GM23338 (cell line): ENCODE measurements at regions not wholly inside any gene's neighbourhood (a gene's known extent, or its start where the extent isn't known, plus 50 kb on each side); places are given as distances from the start of the nearest gene placed in this dataset.

ENCODE experiments used
- ATAC-seq: fragments of 200-7000 bp; cut with Tn5 transposase; 3 replicates; pipeline ENCODE4 v1.9.1; 2020
- DNase-seq: peaks from one replicate; pipeline ENCODE4 v3.0.0-alpha.2; 2015; ENCODE audit warnings: low spot score
- H2AFZ ChIP-seq: fragments of 200-600 bp; sonication (generic); 2 replicates; pipeline ENCODE4 v1.8.0; 2016; ENCODE audit warnings: antibody characterized with exemption, mild to moderate bottlenecking, moderate library complexity
- H3F3A ChIP-seq: fragments of 200-600 bp; sonication (generic); replicated peaks from 2 replicates; pipeline ENCODE4 v1.8.0; 2017; ENCODE audit warnings: antibody characterized with exemption, mixed run types, low read depth
- H3K27ac ChIP-seq: fragments of 200-600 bp; sonication (generic); 2 replicates; pipeline ENCODE4 v1.6.1; 2016; ENCODE audit warnings: low read depth
- H3K27me3 ChIP-seq: fragments of 200-600 bp; sonication (generic); 2 replicates; pipeline ENCODE4 v1.8.0; 2016; ENCODE audit warnings: mild to moderate bottlenecking, mixed run types, moderate library complexity; ENCODE audit not compliant: insufficient read depth
- H3K36me3 ChIP-seq: fragments of 200-600 bp; sonication (generic); 2 replicates; pipeline ENCODE4 v1.8.0; 2016; ENCODE audit warnings: mild to moderate bottlenecking; ENCODE audit not compliant: insufficient read depth
- H3K4me1 ChIP-seq: fragments of 200-600 bp; sonication (generic); 2 replicates; pipeline ENCODE4 v1.8.0; 2016; ENCODE audit warnings: mild to moderate bottlenecking, moderate library complexity; ENCODE audit not compliant: insufficient read depth
- H3K4me2 ChIP-seq: fragments of 200-600 bp; sonication (generic); 2 replicates; pipeline ENCODE4 v1.7.1; 2017; ENCODE audit warnings: mixed run types
- H3K4me3 ChIP-seq: fragments of 200-600 bp; sonication (generic); 2 replicates; pipeline ENCODE4 v1.6.1; 2016; ENCODE audit warnings: mixed run types
- H3K79me2 ChIP-seq: fragments of 200-600 bp; sonication (generic); replicated peaks from 2 replicates; pipeline ENCODE4 v1.8.0; 2017; ENCODE audit warnings: mild to moderate bottlenecking; ENCODE audit not compliant: insufficient read depth
- H3K9me2 ChIP-seq: fragments of 200-600 bp; sonication (generic); 2 replicates; pipeline ENCODE4 v1.8.0; 2017; ENCODE audit not compliant: insufficient read depth
- H4K20me1 ChIP-seq: fragments of 200-600 bp; sonication (generic); replicated peaks from 2 replicates; pipeline ENCODE4 v1.8.0; 2017; ENCODE audit warnings: mild to moderate bottlenecking; ENCODE audit not compliant: insufficient read depth
- H3K27ac Mint-ChIP-seq: 2 replicates; pipeline ENCODE4 v1.8.0; 2020; ENCODE audit warnings: inconsistent platforms, mild to moderate bottlenecking, moderate library complexity, mixed read lengths
- H3K27me3 Mint-ChIP-seq: 3 replicates; pipeline ENCODE4 v1.8.0; 2022; ENCODE audit warnings: low read depth, mild to moderate bottlenecking, moderate library complexity, mixed read lengths, inconsistent platforms; ENCODE audit not compliant: insufficient read depth, poor library complexity
- H3K36me3 Mint-ChIP-seq: 3 replicates; pipeline ENCODE4 v1.8.0; 2021; ENCODE audit warnings: low read depth, mild to moderate bottlenecking, inconsistent platforms, moderate library complexity, mixed read lengths
- H3K4me1 Mint-ChIP-seq: 3 replicates; pipeline ENCODE4 v1.8.0; 2020; ENCODE audit warnings: mild to moderate bottlenecking, inconsistent platforms, mixed read lengths
- H3K4me3 Mint-ChIP-seq: 3 replicates; pipeline ENCODE4 v1.8.0; 2021; ENCODE audit warnings: moderate library complexity, mild to moderate bottlenecking, inconsistent platforms, mixed read lengths
- H3K9me3 Mint-ChIP-seq: 3 replicates; pipeline ENCODE4 v1.8.0; 2020; ENCODE audit warnings: moderate library complexity, mild to moderate bottlenecking, inconsistent platforms, mixed read lengths
- CREB1 ChIP-seq: fragments of 250-450 bp; sonication (Bioruptor Pico); IDR thresholded peaks from 2 replicates; pipeline ENCODE4 v1.5.0; 2020; ENCODE audit warnings: low read depth, mild to moderate bottlenecking, moderate library complexity
- EZH2 ChIP-seq: fragments of 200-600 bp; sonication (generic); IDR thresholded peaks from one replicate; pipeline ENCODE4 v1.8.0; 2017; ENCODE audit warnings: antibody characterized with exemption, mild to moderate bottlenecking, low read depth; ENCODE audit not compliant: unreplicated experiment
- EZH2phosphoT487 ChIP-seq: fragments of 200-600 bp; sonication (generic); IDR thresholded peaks from one replicate; pipeline ENCODE4 v1.8.1; 2018; ENCODE audit warnings: antibody characterized with exemption; ENCODE audit not compliant: unreplicated experiment
- NANOG ChIP-seq: IDR thresholded peaks from 2 replicates; pipeline ENCODE4 v1.6.1; 2016; ENCODE audit warnings: antibody characterized with exemption, borderline replicate concordance
- POLR2AphosphoS5 ChIP-seq: IDR thresholded peaks from 2 replicates; pipeline ENCODE4 v1.6.1; 2016; ENCODE audit warnings: antibody characterized with exemption, low read depth
- ZNF331 ChIP-seq: fragments of 250-450 bp; sonication (Bioruptor Pico); IDR thresholded peaks from 2 replicates; pipeline ENCODE4 v1.5.0; 2020; ENCODE audit warnings: low read depth, mild to moderate bottlenecking, moderate library complexity
- TF ChIP-seq, protein P1 (sequence below), 2 experiments: fragments of 200-600 bp in 1 of 2; sonication (generic) in 1 of 2; conservative IDR thresholded peaks; 2 replicates each; pipeline versions ENCODE4 v1.5.1 to v1.6.1; 2016 to 2017; ENCODE audit warnings: antibody characterized with exemption in 2 of 2, low read depth in 2 of 2, mild to moderate bottlenecking in 2 of 2, moderate library complexity in 1 of 2
- TF ChIP-seq, protein P2 (sequence below): IDR thresholded peaks from one replicate; pipeline ENCODE4 v1.6.1; 2018; ENCODE audit warnings: antibody characterized with exemption; ENCODE audit not compliant: unreplicated experiment
- TF ChIP-seq, protein P3 (sequence below): IDR thresholded peaks from 2 replicates; pipeline ENCODE4 v1.6.1; 2016; ENCODE audit warnings: antibody characterized with exemption
- TF ChIP-seq, protein P4 (sequence below): fragments of 250-450 bp; sonication (Bioruptor Pico); IDR thresholded peaks from 2 replicates; pipeline ENCODE4 v1.5.0; 2020; ENCODE audit warnings: mild to moderate bottlenecking, moderate library complexity

DNA sequence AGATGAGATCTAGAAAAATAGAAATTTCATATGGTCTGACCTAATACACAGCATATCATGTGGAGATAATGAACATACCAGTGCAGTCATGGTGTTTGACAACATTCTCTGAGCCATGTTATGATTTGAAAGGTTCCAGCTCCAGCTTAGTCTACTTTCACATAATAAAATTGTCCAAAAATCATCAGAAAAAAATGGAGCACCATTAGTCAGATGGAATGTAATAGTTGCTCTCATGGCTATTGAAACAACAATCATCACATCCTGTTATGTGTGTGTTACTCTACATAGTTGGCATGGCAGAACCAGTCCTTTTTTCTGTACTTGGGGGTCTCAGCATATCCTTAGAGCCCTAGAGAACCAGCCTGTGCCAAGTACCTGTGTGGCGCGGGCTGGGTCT is 678.9 kb upstream of the FANCL start:
- H3F3A ChIP-seq, result no peaks in the 10 kb centered on the region
- ATAC-seq (no peak), DNase-seq (no peak)
- Mint-ChIP-seq H3K36me3 (no peaks in the 10 kb centered on the region), H3K9me3 (no peaks in the 10 kb centered on the region), H3K27me3 (no peaks in the 10 kb centered on the region), H3K4me3 (no peak overlapping the region), H3K4me1 (peaks cover 12% of the 10 kb centered on the region), H3K27ac (no peak overlapping the region)
- H3K79me2 ChIP-seq, result no peaks in the 10 kb centered on the region
- no peaks in the 10 kb centered on the region for H3K27me3 ChIP-seq
- no peak for TF ChIP-seq EZH2phosphoT487
- TF ChIP-seq, protein P1, sequence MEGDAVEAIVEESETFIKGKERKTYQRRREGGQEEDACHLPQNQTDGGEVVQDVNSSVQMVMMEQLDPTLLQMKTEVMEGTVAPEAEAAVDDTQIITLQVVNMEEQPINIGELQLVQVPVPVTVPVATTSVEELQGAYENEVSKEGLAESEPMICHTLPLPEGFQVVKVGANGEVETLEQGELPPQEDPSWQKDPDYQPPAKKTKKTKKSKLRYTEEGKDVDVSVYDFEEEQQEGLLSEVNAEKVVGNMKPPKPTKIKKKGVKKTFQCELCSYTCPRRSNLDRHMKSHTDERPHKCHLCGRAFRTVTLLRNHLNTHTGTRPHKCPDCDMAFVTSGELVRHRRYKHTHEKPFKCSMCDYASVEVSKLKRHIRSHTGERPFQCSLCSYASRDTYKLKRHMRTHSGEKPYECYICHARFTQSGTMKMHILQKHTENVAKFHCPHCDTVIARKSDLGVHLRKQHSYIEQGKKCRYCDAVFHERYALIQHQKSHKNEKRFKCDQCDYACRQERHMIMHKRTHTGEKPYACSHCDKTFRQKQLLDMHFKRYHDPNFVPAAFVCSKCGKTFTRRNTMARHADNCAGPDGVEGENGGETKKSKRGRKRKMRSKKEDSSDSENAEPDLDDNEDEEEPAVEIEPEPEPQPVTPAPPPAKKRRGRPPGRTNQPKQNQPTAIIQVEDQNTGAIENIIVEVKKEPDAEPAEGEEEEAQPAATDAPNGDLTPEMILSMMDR (conservative IDR thresholded peaks at IDR 0.05; ENCODE audit: low read depth in 2 of 2), result no peak
- no peak for TF ChIP-seq CREB1 (CRISPR knock-in tag)
- TF ChIP-seq, protein P2, sequence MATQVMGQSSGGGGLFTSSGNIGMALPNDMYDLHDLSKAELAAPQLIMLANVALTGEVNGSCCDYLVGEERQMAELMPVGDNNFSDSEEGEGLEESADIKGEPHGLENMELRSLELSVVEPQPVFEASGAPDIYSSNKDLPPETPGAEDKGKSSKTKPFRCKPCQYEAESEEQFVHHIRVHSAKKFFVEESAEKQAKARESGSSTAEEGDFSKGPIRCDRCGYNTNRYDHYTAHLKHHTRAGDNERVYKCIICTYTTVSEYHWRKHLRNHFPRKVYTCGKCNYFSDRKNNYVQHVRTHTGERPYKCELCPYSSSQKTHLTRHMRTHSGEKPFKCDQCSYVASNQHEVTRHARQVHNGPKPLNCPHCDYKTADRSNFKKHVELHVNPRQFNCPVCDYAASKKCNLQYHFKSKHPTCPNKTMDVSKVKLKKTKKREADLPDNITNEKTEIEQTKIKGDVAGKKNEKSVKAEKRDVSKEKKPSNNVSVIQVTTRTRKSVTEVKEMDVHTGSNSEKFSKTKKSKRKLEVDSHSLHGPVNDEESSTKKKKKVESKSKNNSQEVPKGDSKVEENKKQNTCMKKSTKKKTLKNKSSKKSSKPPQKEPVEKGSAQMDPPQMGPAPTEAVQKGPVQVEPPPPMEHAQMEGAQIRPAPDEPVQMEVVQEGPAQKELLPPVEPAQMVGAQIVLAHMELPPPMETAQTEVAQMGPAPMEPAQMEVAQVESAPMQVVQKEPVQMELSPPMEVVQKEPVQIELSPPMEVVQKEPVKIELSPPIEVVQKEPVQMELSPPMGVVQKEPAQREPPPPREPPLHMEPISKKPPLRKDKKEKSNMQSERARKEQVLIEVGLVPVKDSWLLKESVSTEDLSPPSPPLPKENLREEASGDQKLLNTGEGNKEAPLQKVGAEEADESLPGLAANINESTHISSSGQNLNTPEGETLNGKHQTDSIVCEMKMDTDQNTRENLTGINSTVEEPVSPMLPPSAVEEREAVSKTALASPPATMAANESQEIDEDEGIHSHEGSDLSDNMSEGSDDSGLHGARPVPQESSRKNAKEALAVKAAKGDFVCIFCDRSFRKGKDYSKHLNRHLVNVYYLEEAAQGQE, result no peak
- no peak for TF ChIP-seq EZH2
- TF ChIP-seq NANOG, result no peak
- TF ChIP-seq ZNF331 (CRISPR knock-in tag), result no peak
- TF ChIP-seq, protein P3, sequence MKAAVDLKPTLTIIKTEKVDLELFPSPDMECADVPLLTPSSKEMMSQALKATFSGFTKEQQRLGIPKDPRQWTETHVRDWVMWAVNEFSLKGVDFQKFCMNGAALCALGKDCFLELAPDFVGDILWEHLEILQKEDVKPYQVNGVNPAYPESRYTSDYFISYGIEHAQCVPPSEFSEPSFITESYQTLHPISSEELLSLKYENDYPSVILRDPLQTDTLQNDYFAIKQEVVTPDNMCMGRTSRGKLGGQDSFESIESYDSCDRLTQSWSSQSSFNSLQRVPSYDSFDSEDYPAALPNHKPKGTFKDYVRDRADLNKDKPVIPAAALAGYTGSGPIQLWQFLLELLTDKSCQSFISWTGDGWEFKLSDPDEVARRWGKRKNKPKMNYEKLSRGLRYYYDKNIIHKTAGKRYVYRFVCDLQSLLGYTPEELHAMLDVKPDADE, result no peak
- peaks cover 4% of the 10 kb centered on the region; the same call in 1 of the 2 replicates for H3K9me2 ChIP-seq
- H4K20me1 ChIP-seq, result no peaks in the 10 kb centered on the region
- no peak overlapping the region for H3K4me2 ChIP-seq
- H3K36me3 ChIP-seq, result no peaks in the 10 kb centered on the region
- H3K4me3 ChIP-seq, result no peak overlapping the region
- H2AFZ ChIP-seq, result no peak overlapping the region
- no peaks in the 10 kb centered on the region for H3K4me1 ChIP-seq
- H3K27ac ChIP-seq, result no peak overlapping the region

DNA sequence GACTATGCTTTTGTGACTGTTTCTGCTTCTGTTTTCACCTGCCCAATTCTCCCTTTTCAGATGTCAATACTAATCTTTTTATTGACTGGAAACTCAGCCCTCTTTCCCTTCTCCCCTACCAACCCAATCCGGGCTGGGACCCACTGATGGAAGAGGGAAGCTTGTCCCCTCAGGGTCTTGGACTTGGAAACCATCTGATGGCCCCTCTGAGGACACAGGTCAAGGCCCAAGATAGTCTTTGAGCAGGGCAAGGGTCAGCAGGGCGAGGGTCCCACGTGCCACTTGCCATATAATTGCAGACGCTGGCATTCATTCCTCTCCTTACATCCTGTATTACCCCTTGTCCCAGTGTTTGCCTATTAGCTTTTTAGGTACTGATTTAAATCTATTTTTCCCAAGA is 678.2 kb upstream of the FANCL start:
- Histone ChIP-seq H3K27ac (no peak overlapping the region), H2AFZ (no peak overlapping the region), H3K4me1 (no peaks in the 10 kb centered on the region)
- no peak for TF ChIP-seq POLR2AphosphoS5
- TF ChIP-seq, protein P4, sequence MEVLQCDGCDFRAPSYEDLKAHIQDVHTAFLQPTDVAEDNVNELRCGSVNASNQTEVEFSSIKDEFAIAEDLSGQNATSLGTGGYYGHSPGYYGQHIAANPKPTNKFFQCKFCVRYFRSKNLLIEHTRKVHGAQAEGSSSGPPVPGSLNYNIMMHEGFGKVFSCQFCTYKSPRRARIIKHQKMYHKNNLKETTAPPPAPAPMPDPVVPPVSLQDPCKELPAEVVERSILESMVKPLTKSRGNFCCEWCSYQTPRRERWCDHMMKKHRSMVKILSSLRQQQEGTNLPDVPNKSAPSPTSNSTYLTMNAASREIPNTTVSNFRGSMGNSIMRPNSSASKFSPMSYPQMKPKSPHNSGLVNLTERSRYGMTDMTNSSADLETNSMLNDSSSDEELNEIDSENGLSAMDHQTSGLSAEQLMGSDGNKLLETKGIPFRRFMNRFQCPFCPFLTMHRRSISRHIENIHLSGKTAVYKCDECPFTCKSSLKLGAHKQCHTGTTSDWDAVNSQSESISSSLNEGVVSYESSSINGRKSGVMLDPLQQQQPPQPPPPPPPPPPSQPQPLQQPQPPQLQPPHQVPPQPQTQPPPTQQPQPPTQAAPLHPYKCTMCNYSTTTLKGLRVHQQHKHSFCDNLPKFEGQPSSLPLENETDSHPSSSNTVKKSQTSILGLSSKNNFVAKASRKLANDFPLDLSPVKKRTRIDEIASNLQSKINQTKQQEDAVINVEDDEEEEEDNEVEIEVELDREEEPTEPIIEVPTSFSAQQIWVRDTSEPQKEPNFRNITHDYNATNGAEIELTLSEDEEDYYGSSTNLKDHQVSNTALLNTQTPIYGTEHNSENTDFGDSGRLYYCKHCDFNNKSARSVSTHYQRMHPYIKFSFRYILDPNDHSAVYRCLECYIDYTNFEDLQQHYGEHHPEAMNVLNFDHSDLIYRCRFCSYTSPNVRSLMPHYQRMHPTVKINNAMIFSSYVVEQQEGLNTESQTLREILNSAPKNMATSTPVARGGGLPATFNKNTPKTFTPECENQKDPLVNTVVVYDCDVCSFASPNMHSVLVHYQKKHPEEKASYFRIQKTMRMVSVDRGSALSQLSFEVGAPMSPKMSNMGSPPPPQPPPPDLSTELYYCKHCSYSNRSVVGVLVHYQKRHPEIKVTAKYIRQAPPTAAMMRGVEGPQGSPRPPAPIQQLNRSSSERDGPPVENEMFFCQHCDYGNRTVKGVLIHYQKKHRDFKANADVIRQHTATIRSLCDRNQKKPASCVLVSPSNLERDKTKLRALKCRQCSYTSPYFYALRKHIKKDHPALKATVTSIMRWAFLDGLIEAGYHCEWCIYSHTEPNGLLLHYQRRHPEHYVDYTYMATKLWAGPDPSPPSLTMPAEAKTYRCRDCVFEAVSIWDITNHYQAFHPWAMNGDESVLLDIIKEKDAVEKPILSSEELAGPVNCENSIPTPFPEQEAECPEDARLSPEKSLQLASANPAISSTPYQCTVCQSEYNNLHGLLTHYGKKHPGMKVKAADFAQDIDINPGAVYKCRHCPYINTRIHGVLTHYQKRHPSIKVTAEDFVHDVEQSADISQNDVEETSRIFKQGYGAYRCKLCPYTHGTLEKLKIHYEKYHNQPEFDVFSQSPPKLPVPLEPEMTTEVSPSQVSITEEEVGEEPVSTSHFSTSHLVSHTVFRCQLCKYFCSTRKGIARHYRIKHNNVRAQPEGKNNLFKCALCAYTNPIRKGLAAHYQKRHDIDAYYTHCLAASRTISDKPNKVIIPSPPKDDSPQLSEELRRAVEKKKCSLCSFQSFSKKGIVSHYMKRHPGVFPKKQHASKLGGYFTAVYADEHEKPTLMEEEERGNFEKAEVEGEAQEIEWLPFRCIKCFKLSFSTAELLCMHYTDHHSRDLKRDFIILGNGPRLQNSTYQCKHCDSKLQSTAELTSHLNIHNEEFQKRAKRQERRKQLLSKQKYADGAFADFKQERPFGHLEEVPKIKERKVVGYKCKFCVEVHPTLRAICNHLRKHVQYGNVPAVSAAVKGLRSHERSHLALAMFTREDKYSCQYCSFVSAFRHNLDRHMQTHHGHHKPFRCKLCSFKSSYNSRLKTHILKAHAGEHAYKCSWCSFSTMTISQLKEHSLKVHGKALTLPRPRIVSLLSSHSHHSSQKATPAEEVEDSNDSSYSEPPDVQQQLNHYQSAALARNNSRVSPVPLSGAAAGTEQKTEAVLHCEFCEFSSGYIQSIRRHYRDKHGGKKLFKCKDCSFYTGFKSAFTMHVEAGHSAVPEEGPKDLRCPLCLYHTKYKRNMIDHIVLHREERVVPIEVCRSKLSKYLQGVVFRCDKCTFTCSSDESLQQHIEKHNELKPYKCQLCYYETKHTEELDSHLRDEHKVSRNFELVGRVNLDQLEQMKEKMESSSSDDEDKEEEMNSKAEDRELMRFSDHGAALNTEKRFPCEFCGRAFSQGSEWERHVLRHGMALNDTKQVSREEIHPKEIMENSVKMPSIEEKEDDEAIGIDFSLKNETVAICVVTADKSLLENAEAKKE (CRISPR knock-in tag), result no peak
- no peak for TF ChIP-seq ZNF331 (CRISPR knock-in tag)
- TF ChIP-seq CREB1 (CRISPR knock-in tag), result no peak

More for the DNA sequence above, 678.2 kb upstream of the FANCL start:
- no peak for DNase-seq
- Histone ChIP-seq H4K20me1 (no peaks in the 10 kb centered on the region), H3K4me3 (no peak overlapping the region), H3K9me2 (peaks cover 4% of the 10 kb centered on the region; the same call in 1 of the 2 replicates), H3K27me3 (no peaks in the 10 kb centered on the region), H3K4me2 (no peak overlapping the region), H3K79me2 (no peaks in the 10 kb centered on the region), H3K36me3 (no peaks in the 10 kb centered on the region), H3F3A (no peaks in the 10 kb centered on the region)
- Mint-ChIP-seq H3K4me3 (no peak overlapping the region), H3K4me1 (peaks cover 17% of the 10 kb centered on the region), H3K9me3 (no peaks in the 10 kb centered on the region), H3K27me3 (no peaks in the 10 kb centered on the region), H3K27ac (no peak overlapping the region), H3K36me3 (no peaks in the 10 kb centered on the region)
- no peak for ATAC-seq
